Panc1 (cell line): ENCODE measurements at regions not wholly inside any gene's neighbourhood (a gene's known extent, or its start where the extent isn't known, plus 50 kb on each side); places are given as distances from the start of the nearest gene placed in this dataset.

Experiments used
- ATAC-seq: fragments of 200-7000 bp; cut with Tn5 transposase; 2 replicates; pipeline ENCODE4 v1.9.1; 2020; ENCODE audit warnings: mild to moderate bottlenecking, moderate library complexity
- BruUV-seq: library from RNA; stranded (reverse); fragments of 400-500 nt; replicated peaks from 2 replicates; lab custom pipeline; 2021; lab: Mats Ljungman, UMichigan
- CTCF ChIA-PET: fragments of 300-600 bp; sonication (Branson Sonifier 250); formaldehyde crosslinking; loops from one replicate; lab custom pipeline; 2022; ENCODE audit warnings: antibody characterized with exemption; lab: Charles Lee
- POLR2A ChIA-PET: fragments of 300-600 bp; sonication (Branson Sonifier 250); formaldehyde crosslinking; loops from one replicate; lab custom pipeline; 2022; ENCODE audit warnings: antibody characterized with exemption; lab: Charles Lee
- DNase-seq: peaks from one replicate; pipeline ENCODE4 v3.0.0-alpha.2; 2010; ENCODE audit warnings: low read depth, low spot score
- H3K27ac ChIP-seq: 2 replicates; pipeline ENCODE4 v1.5.1; 2011; ENCODE audit warnings: mild to moderate bottlenecking, low read length, inconsistent platforms
- H3K27me3 ChIP-seq: fragments of 200-500 bp; sonication (Bioruptor generic); 2 replicates; pipeline ENCODE4 v1.6.0; 2014; ENCODE audit warnings: low read length, inconsistent platforms; ENCODE audit not compliant: control insufficient read depth, insufficient read depth
- H3K36me3 ChIP-seq: fragments of 200-500 bp; sonication (Bioruptor generic); 2 replicates; pipeline ENCODE4 v1.5.1; 2014; ENCODE audit warnings: inconsistent platforms, mild to moderate bottlenecking, low read length, moderate library complexity; ENCODE audit not compliant: control insufficient read depth, insufficient read depth
- H3K4me1 ChIP-seq: 2 replicates; pipeline ENCODE4 v1.5.1; 2011; ENCODE audit warnings: inconsistent platforms, mild to moderate bottlenecking, low read length, moderate library complexity; ENCODE audit not compliant: control insufficient read depth, insufficient read depth
- H3K4me3 ChIP-seq, 2 experiments: 2 replicates each; pipeline ENCODE4 v1.5.1; 2011 to 2012; ENCODE audit warnings: low read depth in 2 of 2, low read length in 2 of 2, mild to moderate bottlenecking in 2 of 2, inconsistent platforms in 1 of 2, moderate library complexity in 1 of 2
- H3K9me3 ChIP-seq: fragments of 200-500 bp; sonication (Bioruptor generic); 2 replicates; pipeline ENCODE4 v1.5.1; 2014; ENCODE audit warnings: low read depth, mild to moderate bottlenecking, inconsistent platforms, low read length, moderate library complexity; ENCODE audit not compliant: control insufficient read depth, insufficient read depth
- CTCF ChIP-seq: fragments of 450-650 bp; IDR thresholded peaks from 2 replicates; pipeline ENCODE4 v1.5.1; 2017; ENCODE audit warnings: mild to moderate bottlenecking
- POLR2AphosphoS5 ChIP-seq: IDR thresholded peaks from 2 replicates; pipeline ENCODE4 v1.6.1; 2012; ENCODE audit warnings: mild to moderate bottlenecking, low read depth, low read length, moderate library complexity
- SIN3A ChIP-seq: IDR thresholded peaks from 2 replicates; pipeline ENCODE4 v1.6.1; 2012; ENCODE audit warnings: low read depth, mild to moderate bottlenecking, low read length, moderate library complexity, borderline replicate concordance; ENCODE audit not compliant: insufficient read depth
- TCF7L2 ChIP-seq: IDR thresholded peaks from 2 replicates; pipeline ENCODE4 v1.6.1; 2011; ENCODE audit warnings: mild to moderate bottlenecking, low read depth, low read length, inconsistent platforms
- in situ Hi-C: cut with HindIII; loops from 2 replicates; pipeline ENCODE4 v1.10.0; 2016; ENCODE audit warnings: low sequenced_read_pairs, low pct_unique_long_range_greater_than_20kb
- intact Hi-C: fragments of 100-400 bp; cut with micrococcal nuclease; formaldehyde crosslinking; loops from one replicate; pipeline ENCODE4 v1.10.0; 2022; ENCODE audit not compliant: unreplicated experiment
- TF ChIP-seq, protein P1 (sequence below), 2 experiments: IDR thresholded peaks; 2 replicates each; pipeline ENCODE4 v1.6.1; 2011 to 2012; ENCODE audit warnings: low read depth in 2 of 2, control low read depth in 1 of 2, low read length in 1 of 2, mild to moderate bottlenecking in 1 of 2, moderate library complexity in 1 of 2; ENCODE audit not compliant: insufficient read depth in 1 of 2

- intact Hi-C loops, result no loop called here
- POLR2A ChIA-PET, result no interaction called here
These were observed 953.9 kb upstream of the HS3ST1 start for GRCh38 chr4:12382567-12382966.

DNA sequence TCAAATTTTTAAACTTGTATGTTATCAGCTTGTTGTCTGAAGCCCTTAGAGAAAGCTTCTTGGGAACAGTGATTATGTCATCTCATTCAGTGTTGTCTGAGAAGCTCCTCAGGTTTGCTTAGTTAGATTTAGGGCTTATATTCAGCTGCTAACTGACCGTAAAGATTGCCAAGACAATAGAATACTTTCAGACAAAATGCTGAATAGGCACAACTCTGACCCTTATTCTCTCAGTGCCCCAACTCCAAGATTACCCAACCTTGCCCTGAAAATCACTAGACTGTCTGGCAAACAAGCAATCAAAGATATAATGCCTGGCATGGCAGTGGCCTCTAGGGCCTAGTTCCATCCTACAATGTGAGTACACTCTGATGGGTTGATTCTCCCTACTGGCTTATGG, 950.5 kb upstream of the HS3ST1 start:
- Histone ChIP-seq H3K27ac (no peak overlapping the region), H3K9me3 (no peaks in the 10 kb centered on the region), H3K27me3 (no peaks in the 10 kb centered on the region), H3K36me3 (no peaks in the 10 kb centered on the region), H3K4me3 (no peak overlapping the region), H3K4me1 (no peaks in the 10 kb centered on the region)
- in situ Hi-C loops (no loop called here), intact Hi-C loops (no loop called here)
- ATAC-seq (no peak), DNase-seq (no peak)
- BruUV-seq, result no TSS peak
- TF ChIP-seq CTCF, result no peak
- no peak for TF ChIP-seq TCF7L2
- TF ChIP-seq POLR2AphosphoS5, result no peak
- TF ChIP-seq, protein P1, sequence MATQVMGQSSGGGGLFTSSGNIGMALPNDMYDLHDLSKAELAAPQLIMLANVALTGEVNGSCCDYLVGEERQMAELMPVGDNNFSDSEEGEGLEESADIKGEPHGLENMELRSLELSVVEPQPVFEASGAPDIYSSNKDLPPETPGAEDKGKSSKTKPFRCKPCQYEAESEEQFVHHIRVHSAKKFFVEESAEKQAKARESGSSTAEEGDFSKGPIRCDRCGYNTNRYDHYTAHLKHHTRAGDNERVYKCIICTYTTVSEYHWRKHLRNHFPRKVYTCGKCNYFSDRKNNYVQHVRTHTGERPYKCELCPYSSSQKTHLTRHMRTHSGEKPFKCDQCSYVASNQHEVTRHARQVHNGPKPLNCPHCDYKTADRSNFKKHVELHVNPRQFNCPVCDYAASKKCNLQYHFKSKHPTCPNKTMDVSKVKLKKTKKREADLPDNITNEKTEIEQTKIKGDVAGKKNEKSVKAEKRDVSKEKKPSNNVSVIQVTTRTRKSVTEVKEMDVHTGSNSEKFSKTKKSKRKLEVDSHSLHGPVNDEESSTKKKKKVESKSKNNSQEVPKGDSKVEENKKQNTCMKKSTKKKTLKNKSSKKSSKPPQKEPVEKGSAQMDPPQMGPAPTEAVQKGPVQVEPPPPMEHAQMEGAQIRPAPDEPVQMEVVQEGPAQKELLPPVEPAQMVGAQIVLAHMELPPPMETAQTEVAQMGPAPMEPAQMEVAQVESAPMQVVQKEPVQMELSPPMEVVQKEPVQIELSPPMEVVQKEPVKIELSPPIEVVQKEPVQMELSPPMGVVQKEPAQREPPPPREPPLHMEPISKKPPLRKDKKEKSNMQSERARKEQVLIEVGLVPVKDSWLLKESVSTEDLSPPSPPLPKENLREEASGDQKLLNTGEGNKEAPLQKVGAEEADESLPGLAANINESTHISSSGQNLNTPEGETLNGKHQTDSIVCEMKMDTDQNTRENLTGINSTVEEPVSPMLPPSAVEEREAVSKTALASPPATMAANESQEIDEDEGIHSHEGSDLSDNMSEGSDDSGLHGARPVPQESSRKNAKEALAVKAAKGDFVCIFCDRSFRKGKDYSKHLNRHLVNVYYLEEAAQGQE (IDR thresholded peaks at IDR 0.05; ENCODE audit: insufficient read depth in 1 of 2, low read depth in 2 of 2, low read length in 1 of 2), result no peak
- no peak for TF ChIP-seq SIN3A
- ChIA-PET POLR2A (no interaction called here), CTCF (no interaction called here)

More at GRCh38 chr4:12382567-12382966, 953.9 kb upstream of the HS3ST1 start:
- ATAC-seq (no peak), DNase-seq (no peak)
- H3K4me3 ChIP-seq, result no peak overlapping the region
- no peaks in the 10 kb centered on the region for H3K36me3 ChIP-seq
- in situ Hi-C loops, result no loop called here
- H3K27me3 ChIP-seq, result no peaks in the 10 kb centered on the region
- H3K4me1 ChIP-seq, result no peaks in the 10 kb centered on the region
- no peaks in the 10 kb centered on the region for H3K9me3 ChIP-seq
- BruUV-seq, result no TSS peak
- no peak overlapping the region for H3K27ac ChIP-seq
- CTCF ChIA-PET, result no interaction called here
- TF ChIP-seq CTCF (no peak), SIN3A (no peak), TCF7L2 (no peak), POLR2AphosphoS5 (no peak)
- TF ChIP-seq, protein P1 (IDR thresholded peaks at IDR 0.05; ENCODE audit: insufficient read depth in 1 of 2, low read depth in 2 of 2, low read length in 1 of 2), result no peak
